ENCODE measurements at regions not wholly inside any gene's neighbourhood (a gene's known extent, or its start where the extent isn't known, plus 50 kb on each side); places are given as distances from the start of the nearest gene placed in this dataset.

- intact Hi-C loops (cut with DNase I, micrococcal nuclease): no loop called here
- no peak for TF ChIP-seq CTCF (IDR thresholded peaks at IDR 0.05)
- H3K36me3 Mint-ChIP-seq (ENCODE audit: low read depth): no peaks in the 10 kb centered on the region
- no peak overlapping the region for H3K4me3 ChIP-seq (ENCODE audit: low read length)
- ATAC-seq (ENCODE audit: poor library complexity) (no peak), DNase-seq (no peak)
- POLR2A ChIA-PET: no interaction called here
- no peaks in the 10 kb centered on the region for H3K4me1 ChIP-seq (ENCODE audit: insufficient read depth, low read length)
- no peaks in the 10 kb centered on the region for H3K4me1 Mint-ChIP-seq (ENCODE audit: low read depth)
- H3K27ac ChIP-seq (ENCODE audit: low read depth in 1 of 2, low read length in 2 of 2): no peak overlapping the region
- H3K27ac Mint-ChIP-seq: no peak overlapping the region
- H3K27me3 Mint-ChIP-seq: no peaks in the 10 kb centered on the region
- CTCF ChIA-PET: no interaction called here
- H3K36me3 ChIP-seq (ENCODE audit: insufficient read depth, low read length): no peaks in the 10 kb centered on the region
- H3K9me3 Mint-ChIP-seq: peaks cover 9% of the 10 kb centered on the region
- no peaks in the 10 kb centered on the region for H3K9me3 ChIP-seq (ENCODE audit: control insufficient read depth in 1 of 2, insufficient read depth in 1 of 2, low read length in 2 of 2)
- no peak overlapping the region for H3K4me3 Mint-ChIP-seq
- H3K27me3 ChIP-seq (ENCODE audit: control insufficient read depth in 1 of 2, insufficient read depth in 2 of 2, low read length in 2 of 2): no peaks in the 10 kb centered on the region
These were observed 574.1 kb downstream of the XIRP2 start for GRCh38 chr2:167462379-167462778.

GRCh38 chr2:167454036-167454435 is 565.8 kb downstream of the XIRP2 start:
- Mint-ChIP-seq H3K27me3 (no peaks in the 10 kb centered on the region), H3K9me3 (peaks cover 9% of the 10 kb centered on the region), H3K27ac (no peak overlapping the region), H3K4me1 (ENCODE audit: low read depth) (no peaks in the 10 kb centered on the region), H3K4me3 (no peak overlapping the region), H3K36me3 (ENCODE audit: low read depth) (no peaks in the 10 kb centered on the region)
- Histone ChIP-seq H3K9me3 (ENCODE audit: control insufficient read depth in 1 of 2, insufficient read depth in 1 of 2, low read length in 2 of 2) (peaks cover 0 to 10% of the 10 kb centered on the region in 2 experiments), H3K4me3 (ENCODE audit: low read length) (no peak overlapping the region), H3K36me3 (ENCODE audit: insufficient read depth, low read length) (no peaks in the 10 kb centered on the region), H3K4me1 (ENCODE audit: insufficient read depth, low read length) (no peaks in the 10 kb centered on the region), H3K27ac (ENCODE audit: low read depth in 1 of 2, low read length in 2 of 2) (no peak overlapping the region), H3K27me3 (ENCODE audit: control insufficient read depth in 1 of 2, insufficient read depth in 2 of 2, low read length in 2 of 2) (no peaks in the 10 kb centered on the region)
- DNase-seq (no peak), ATAC-seq (ENCODE audit: poor library complexity) (no peak)
- no peak for TF ChIP-seq CTCF (IDR thresholded peaks at IDR 0.05)
- POLR2A ChIA-PET: no interaction called here
- intact Hi-C loops (cut with DNase I, micrococcal nuclease): no loop called here
- CTCF ChIA-PET: interaction anchor here (0.7 kb wide), 1 partner anchor 75 kb away, joined by 3 read pairs; no protein-coding TSS in a partner anchor

- Mint-ChIP-seq H3K4me1 (ENCODE audit: low read depth) (no peaks in the 10 kb centered on the region), H3K36me3 (ENCODE audit: low read depth) (no peaks in the 10 kb centered on the region), H3K9me3 (peaks cover 15% of the 10 kb centered on the region), H3K27ac (no peak overlapping the region), H3K27me3 (no peaks in the 10 kb centered on the region), H3K4me3 (no peak overlapping the region)
- Histone ChIP-seq H3K27me3 (ENCODE audit: control insufficient read depth in 1 of 2, insufficient read depth in 2 of 2, low read length in 2 of 2) (no peaks in the 10 kb centered on the region), H3K36me3 (ENCODE audit: insufficient read depth, low read length) (no peaks in the 10 kb centered on the region), H3K4me3 (ENCODE audit: low read length) (no peak overlapping the region), H3K9me3 (ENCODE audit: control insufficient read depth in 1 of 2, insufficient read depth in 1 of 2, low read length in 2 of 2) (peaks cover 0 to 18% of the 10 kb centered on the region in 2 experiments), H3K4me1 (ENCODE audit: insufficient read depth, low read length) (no peaks in the 10 kb centered on the region), H3K27ac (ENCODE audit: low read depth in 1 of 2, low read length in 2 of 2) (no peak overlapping the region)
- ChIA-PET CTCF (no interaction called here), POLR2A (no interaction called here)
- ATAC-seq (ENCODE audit: poor library complexity) (no peak), DNase-seq (no peak)
- no peak for TF ChIP-seq CTCF (IDR thresholded peaks at IDR 0.05)
- intact Hi-C loops (cut with DNase I, micrococcal nuclease): no loop called here
These were observed 563.4 kb downstream of the XIRP2 start for GRCh38 chr2:167451496-167452289.

Data from CD4-positive, alpha-beta T cell (primary cell).